HCT116 (cell line): ENCODE measurements at regions not wholly inside any gene's neighbourhood (a gene's known extent, or its start where the extent isn't known, plus 50 kb on each side); places are given as distances from the start of the nearest gene placed in this dataset.

Experiments used
- ATAC-seq: fragments of 200-7000 bp; cut with Tn5 transposase; 2 replicates; pipeline ENCODE4 v1.9.1; 2020; ENCODE audit warnings: mild to moderate bottlenecking, moderate library complexity
- BruUV-seq: library from RNA; stranded (reverse); fragments of 400-500 nt; replicated peaks from 2 replicates; lab custom pipeline; 2021; lab: Mats Ljungman, UMichigan
- CTCF ChIA-PET: fragments of 300-600 bp; sonication (Branson Sonifier 250); formaldehyde crosslinking; loops from one replicate; lab custom pipeline; 2021; ENCODE audit warnings: antibody characterized with exemption; lab: Charles Lee
- POLR2A ChIA-PET: fragments of 300-600, 350-600 bp; sonication (Branson Sonifier 250); formaldehyde crosslinking; loops from one replicate; lab custom pipeline; 2021; ENCODE audit warnings: antibody characterized with exemption; lab: Charles Lee
- RAD21 ChIA-PET, 2 experiments: fragments of 300-600 bp; sonication (Branson Sonifier 250); formaldehyde crosslinking; loops; one replicate each; lab custom pipeline; 2023; ENCODE audit warnings: low total read pairs in 2 of 2; ENCODE audit not compliant: uncharacterized antibody in 2 of 2, unreplicated experiment in 2 of 2, low non-redundant PET in 1 of 2; lab: Charles Lee
- DNase-seq: peaks from one replicate; pipeline ENCODE4 v3.0.0-alpha.2; 2010; ENCODE audit warnings: low read depth, low spot score
- H2AFZ ChIP-seq: fragments of 200-600 bp; shearing (Covaris generic), sonication (generic); 2 replicates; pipeline ENCODE4 v1.6.1; 2017; ENCODE audit warnings: low read depth, mixed run types, mixed read lengths, antibody characterized with exemption, low read length; ENCODE audit not compliant: poor library complexity, severe bottlenecking
- H3K27ac ChIP-seq: 2 replicates; pipeline ENCODE4 v1.5.1; 2012; ENCODE audit warnings: low read depth, low read length
- H3K27me3 ChIP-seq: fragments of 200-600 bp; sonication (generic); 2 replicates; pipeline ENCODE4 v1.6.1; 2016; ENCODE audit warnings: mixed run types, low read length, mixed read lengths; ENCODE audit not compliant: insufficient read depth
- H3K36me3 ChIP-seq, 2 experiments: fragments of 200-500 bp in 1 of 2; fragments of 200-600 bp in 1 of 2; sonication (Bioruptor generic) in 1 of 2; sonication (generic) in 1 of 2; 2 replicates each; pipeline versions ENCODE4 v1.5.1 to v1.6.1; 2014 to 2016; ENCODE audit warnings: low read length in 2 of 2, inconsistent platforms in 1 of 2, mixed read lengths in 1 of 2, mixed run types in 1 of 2; ENCODE audit not compliant: insufficient read depth in 2 of 2, control insufficient read depth in 1 of 2
- H3K4me1 ChIP-seq, 2 experiments: fragments of 200-600 bp in 1 of 2; sonication (generic) in 1 of 2; 2 replicates each; pipeline versions ENCODE4 v1.5.1 to v1.6.1; 2012 to 2017; ENCODE audit warnings: low read length in 2 of 2, inconsistent platforms in 1 of 2, mild to moderate bottlenecking in 1 of 2, mixed read lengths in 1 of 2, mixed run types in 1 of 2, moderate library complexity in 1 of 2; ENCODE audit not compliant: insufficient read depth in 2 of 2, control insufficient read depth in 1 of 2
- H3K4me2 ChIP-seq: fragments of 200-600 bp; sonication (generic); 2 replicates; pipeline ENCODE4 v1.6.1; 2017; ENCODE audit warnings: mixed run types, low read length, mixed read lengths
- H3K4me3 ChIP-seq, 2 experiments: fragments of 200-600 bp in 1 of 2; sonication (generic) in 1 of 2; replicated peaks in 1 of 2; 2 replicates each; pipeline ENCODE4 v1.5.1; 2011 to 2016; ENCODE audit warnings: low read length in 2 of 2, control low read depth in 1 of 2, low read depth in 1 of 2, mild to moderate bottlenecking in 1 of 2, mixed read lengths in 1 of 2, mixed run types in 1 of 2
- H3K79me2 ChIP-seq: fragments of 200-600 bp; sonication (generic); 2 replicates; pipeline ENCODE4 v1.6.1; 2017; ENCODE audit warnings: mild to moderate bottlenecking, mixed run types, low read length, moderate library complexity, mixed read lengths; ENCODE audit not compliant: insufficient read depth
- H3K9ac ChIP-seq: fragments of 200-600 bp; sonication (generic); 2 replicates; pipeline ENCODE4 v1.6.1; 2016; ENCODE audit warnings: low read length, mixed read lengths
- H3K9me2 ChIP-seq: fragments of 200-600 bp; sonication (generic), shearing (Covaris generic); 2 replicates; pipeline ENCODE4 v1.6.1; 2017; ENCODE audit warnings: mixed run types, mild to moderate bottlenecking, moderate library complexity; ENCODE audit not compliant: insufficient read depth
- H3K9me3 ChIP-seq, 2 experiments: fragments of 200-500 bp in 1 of 2; fragments of 200-600 bp in 1 of 2; sonication (Bioruptor generic) in 1 of 2; sonication (generic) in 1 of 2; 2 replicates each; pipeline ENCODE4 v1.6.1; 2014 to 2017; ENCODE audit warnings: low read length in 2 of 2, mixed read lengths in 2 of 2, inconsistent platforms in 1 of 2, low read depth in 1 of 2, mild to moderate bottlenecking in 1 of 2, mixed run types in 1 of 2, moderate library complexity in 1 of 2; ENCODE audit not compliant: control insufficient read depth in 1 of 2, insufficient read depth in 1 of 2
- H4K20me1 ChIP-seq: fragments of 200-600 bp; sonication (generic), shearing (Covaris generic); 2 replicates; pipeline ENCODE4 v1.6.1; 2017; ENCODE audit warnings: mixed run types, mild to moderate bottlenecking, moderate library complexity; ENCODE audit not compliant: insufficient read depth
- CEBPB ChIP-seq: IDR thresholded peaks from 2 replicates; pipeline ENCODE4 v1.6.1; 2012; ENCODE audit warnings: low read depth
- EGR1 ChIP-seq: IDR thresholded peaks from 2 replicates; pipeline ENCODE4 v1.6.1; 2012; ENCODE audit warnings: low read depth
- ELF1 ChIP-seq: IDR thresholded peaks from 2 replicates; pipeline ENCODE4 v1.6.1; 2012; ENCODE audit warnings: low read depth, borderline replicate concordance
- EZH2phosphoT487 ChIP-seq: fragments of 200-600 bp; IDR thresholded peaks from 2 replicates; pipeline ENCODE4 v1.6.1; 2018; ENCODE audit warnings: antibody characterized with exemption, borderline replicate concordance
- FOSL1 ChIP-seq: IDR thresholded peaks from 2 replicates; pipeline ENCODE4 v1.6.1; 2012; ENCODE audit warnings: low read depth
- JUND ChIP-seq: IDR thresholded peaks from 2 replicates; pipeline ENCODE4 v1.6.1; 2012
- POLR2A ChIP-seq: IDR thresholded peaks from 2 replicates; pipeline ENCODE4 v1.7.0; 2011; ENCODE audit warnings: borderline replicate concordance; ENCODE audit not compliant: insufficient read depth, insufficient read length; ENCODE audit errors: extremely low read depth
- REST ChIP-seq: IDR thresholded peaks from 2 replicates; pipeline ENCODE4 v1.6.1; 2012; ENCODE audit warnings: low read depth
- SIN3A ChIP-seq: IDR thresholded peaks from 2 replicates; pipeline ENCODE4 v1.6.1; 2012; ENCODE audit warnings: low read depth
- SP1 ChIP-seq: IDR thresholded peaks from 2 replicates; pipeline ENCODE4 v1.6.1; 2012; ENCODE audit warnings: low read depth
- TCF7L2 ChIP-seq: IDR thresholded peaks from 2 replicates; pipeline ENCODE4 v1.7.0; 2011; ENCODE audit warnings: borderline replicate concordance, inconsistent platforms; ENCODE audit not compliant: insufficient read depth, insufficient read length; ENCODE audit errors: extremely low read depth
- ZBTB33 ChIP-seq: IDR thresholded peaks from 2 replicates; pipeline ENCODE4 v1.6.1; 2011; ENCODE audit warnings: mild to moderate bottlenecking, low read length, moderate library complexity; ENCODE audit not compliant: insufficient replicate concordance; ENCODE audit errors: extremely low read depth
- ZFX ChIP-seq: fragments of 450-650 bp; IDR thresholded peaks from 2 replicates; pipeline ENCODE4 v1.6.1; 2017
- ZNF274 ChIP-seq: fragments of 200-500 bp; sonication (Bioruptor generic); IDR thresholded peaks from 2 replicates; pipeline ENCODE4 v1.6.1; 2014; ENCODE audit warnings: mild to moderate bottlenecking, low read depth, low read length, inconsistent platforms
- intact Hi-C: fragments of 100-400 bp; cut with micrococcal nuclease; formaldehyde crosslinking; loops from 2 replicates; pipeline ENCODE4 v1.10.0; 2022

- POLR2A ChIA-PET: interaction anchor here (1.8 to 3.6 kb wide), 2 partner anchors 9 to 13 kb away, joined by 6 to 18 read pairs; no protein-coding TSS in a partner anchor
- ATAC-seq (no peak), DNase-seq (no peak)
- Histone ChIP-seq H4K20me1 (no peaks in the 10 kb centered on the region), H3K9me2 (no peaks in the 10 kb centered on the region), H3K79me2 (no peaks in the 10 kb centered on the region), H3K9ac (no peak overlapping the region), H3K4me2 (peak overlapping the region; percentile 11; the same call in 1 of the 2 replicates), H3K36me3 (no peaks in the 10 kb centered on the region), H3K27ac (no peak overlapping the region; the same call in 1 of the 2 replicates), H3K9me3 (no peaks in the 10 kb centered on the region), H2AFZ (no peak overlapping the region), H3K4me3 (no peak overlapping the region), H3K4me1 (peaks cover 57 to 97% of the 10 kb centered on the region in 2 experiments), H3K27me3 (no peaks in the 10 kb centered on the region)
- CTCF ChIA-PET: no interaction called here
- RAD21 ChIA-PET: no interaction called here
- BruUV-seq: no TSS peak
- TF ChIP-seq POLR2A (no peak), TCF7L2 (no peak), SIN3A (no peak), ELF1 (no peak), REST (no peak), ZNF274 (no peak), ZFX (no peak), CEBPB (no peak), ZBTB33 (no peak), EGR1 (no peak), EZH2phosphoT487 (no peak), FOSL1 (no peak), JUND (no peak), SP1 (no peak)
- intact Hi-C loops: no loop called here
Observed at GRCh38 chr1:8207202-8207601, 110.7 kb upstream of the SLC45A1 start.
